CD14-positive monocyte (primary cell): ENCODE measurements at regions not wholly inside any gene's neighbourhood (a gene's known extent, or its start where the extent isn't known, plus 50 kb on each side); places are given as distances from the start of the nearest gene placed in this dataset.

ENCODE experiments used
- DNase-seq, 3 donors: peaks; one replicate each; pipeline ENCODE4 v3.0.0-alpha.2; 2011 to 2022
- H2AFZ ChIP-seq: 2 replicates; pipeline ENCODE4 v1.6.0; 2012; ENCODE audit warnings: mild to moderate bottlenecking, low read depth, low read length, inconsistent platforms; ENCODE audit not compliant: insufficient read depth, poor library complexity, severe bottlenecking
- H3K27ac ChIP-seq, 2 donors: 1 replicate in 1 of 2; 2 replicates in 1 of 2; pipeline ENCODE4 v1.5.1; 2012 to 2013; ENCODE audit warnings: low read length in 2 of 2, control low read depth in 1 of 2, inconsistent platforms in 1 of 2, low read depth in 1 of 2, mild to moderate bottlenecking in 1 of 2
- H3K27me3 ChIP-seq, 2 donors: one replicate each; pipeline versions ENCODE4 v1.6.0 to v1.6.1; 2011 to 2013; ENCODE audit warnings: low read length in 2 of 2; ENCODE audit not compliant: control insufficient read depth in 2 of 2, insufficient read depth in 2 of 2
- H3K36me3 ChIP-seq, 2 donors: replicated peaks in 1 of 2; 1 replicate in 1 of 2; 2 replicates in 1 of 2; pipeline versions ENCODE4 v1.5.1 to v1.6.1; 2012 to 2013; ENCODE audit warnings: low read length in 2 of 2, control low read depth in 1 of 2, inconsistent platforms in 1 of 2, mild to moderate bottlenecking in 1 of 2; ENCODE audit not compliant: insufficient read depth in 2 of 2, control insufficient read depth in 1 of 2
- H3K4me1 ChIP-seq, 2 donors: 1 replicate in 1 of 2; 2 replicates in 1 of 2; pipeline versions ENCODE4 v1.5.1 to v1.6.1; 2012 to 2013; ENCODE audit warnings: low read length in 2 of 2, control low read depth in 1 of 2, inconsistent platforms in 1 of 2, mild to moderate bottlenecking in 1 of 2, moderate library complexity in 1 of 2; ENCODE audit not compliant: insufficient read depth in 2 of 2, control insufficient read depth in 1 of 2
- H3K4me2 ChIP-seq: replicated peaks from 2 replicates; pipeline ENCODE3; 2012; ENCODE audit warnings: low read length, moderate library complexity, mild to moderate bottlenecking; ENCODE audit not compliant: poor library complexity, severe bottlenecking; ENCODE audit errors: extremely low read depth
- H3K4me3 ChIP-seq, 3 experiments: fragments of 200-600 bp in 1 of 3; sonication (generic) in 1 of 3; replicated peaks in 1 of 3; 1 replicate in 2 of 3; 2 replicates in 1 of 3; pipeline ENCODE4 v1.5.1; 2011 to 2013; ENCODE audit warnings: low read length in 3 of 3, mild to moderate bottlenecking in 3 of 3, control low read depth in 2 of 3, low read depth in 2 of 3, inconsistent platforms in 1 of 3, moderate library complexity in 1 of 3
- H3K79me2 ChIP-seq: 2 replicates; pipeline ENCODE4 v1.6.0; 2012; ENCODE audit warnings: mild to moderate bottlenecking, control low read depth, inconsistent platforms, low read length, moderate library complexity; ENCODE audit not compliant: insufficient read depth
- H3K9ac ChIP-seq: 2 replicates; pipeline ENCODE4 v1.6.0; 2017; ENCODE audit warnings: low read length, mild to moderate bottlenecking; ENCODE audit not compliant: insufficient read depth, poor library complexity, severe bottlenecking
- H3K9me3 ChIP-seq, 2 donors: replicated peaks in 1 of 2; 1 replicate in 1 of 2; 2 replicates in 1 of 2; pipeline versions ENCODE4 v1.5.1 to v1.6.1; 2012 to 2013; ENCODE audit warnings: low read length in 2 of 2, control low read depth in 1 of 2; ENCODE audit not compliant: control insufficient read depth in 1 of 2, insufficient read depth in 1 of 2
- H4K20me1 ChIP-seq: 2 replicates; pipeline ENCODE4 v1.6.0; 2012; ENCODE audit warnings: mild to moderate bottlenecking, low read length, control low read depth, moderate library complexity; ENCODE audit not compliant: insufficient read depth
- H3K27ac Mint-ChIP-seq, 7 donors: one replicate each; pipeline ENCODE4 v1.8.0; 2020; ENCODE audit warnings: mild to moderate bottlenecking in 7 of 7, mixed read lengths in 7 of 7, moderate library complexity in 6 of 7, inconsistent platforms in 2 of 7
- H3K27me3 Mint-ChIP-seq, 3 donors: one replicate each; pipeline ENCODE4 v1.8.0; 2021 to 2022; ENCODE audit warnings: low read depth in 3 of 3, mild to moderate bottlenecking in 3 of 3, mixed read lengths in 3 of 3, moderate library complexity in 3 of 3, inconsistent platforms in 1 of 3
- H3K36me3 Mint-ChIP-seq, 2 donors: one replicate each; pipeline ENCODE4 v1.8.0; 2020; ENCODE audit warnings: mixed read lengths in 2 of 2, inconsistent platforms in 1 of 2, mild to moderate bottlenecking in 1 of 2
- H3K4me1 Mint-ChIP-seq: one replicate; pipeline ENCODE4 v1.8.0; 2020; ENCODE audit warnings: mild to moderate bottlenecking, mixed read lengths
- H3K4me3 Mint-ChIP-seq, 2 donors: one replicate each; pipeline ENCODE4 v1.8.0; 2020; ENCODE audit warnings: mild to moderate bottlenecking in 2 of 2, mixed read lengths in 2 of 2, moderate library complexity in 1 of 2
- H3K9me3 Mint-ChIP-seq, 7 donors: one replicate each; pipeline ENCODE4 v1.8.0; 2020 to 2022; ENCODE audit warnings: mixed read lengths in 7 of 7, mild to moderate bottlenecking in 6 of 7, moderate library complexity in 6 of 7, inconsistent platforms in 2 of 7
- WGBS: methylation state at CpG from one replicate; pipeline ENCODE4 v1.1.5; 2013; ENCODE audit warnings: missing lambda C conversion rate; ENCODE audit not compliant: insufficient coverage; 5-methylcytosine and 5-hydroxymethylcytosine counted together
- intact Hi-C, 2 donors: fragments of 100-400 bp; cut with micrococcal nuclease; formaldehyde crosslinking; loops; one replicate each; pipeline versions ENCODE4 v1.15.0 to v1.15.1; 2023
- TF ChIP-seq, protein P1 (sequence below): fragments of 200-600 bp; IDR thresholded peaks from one replicate; pipeline ENCODE4 v1.8.0; 2022; ENCODE audit warnings: antibody characterized with exemption, mild to moderate bottlenecking

DNA sequence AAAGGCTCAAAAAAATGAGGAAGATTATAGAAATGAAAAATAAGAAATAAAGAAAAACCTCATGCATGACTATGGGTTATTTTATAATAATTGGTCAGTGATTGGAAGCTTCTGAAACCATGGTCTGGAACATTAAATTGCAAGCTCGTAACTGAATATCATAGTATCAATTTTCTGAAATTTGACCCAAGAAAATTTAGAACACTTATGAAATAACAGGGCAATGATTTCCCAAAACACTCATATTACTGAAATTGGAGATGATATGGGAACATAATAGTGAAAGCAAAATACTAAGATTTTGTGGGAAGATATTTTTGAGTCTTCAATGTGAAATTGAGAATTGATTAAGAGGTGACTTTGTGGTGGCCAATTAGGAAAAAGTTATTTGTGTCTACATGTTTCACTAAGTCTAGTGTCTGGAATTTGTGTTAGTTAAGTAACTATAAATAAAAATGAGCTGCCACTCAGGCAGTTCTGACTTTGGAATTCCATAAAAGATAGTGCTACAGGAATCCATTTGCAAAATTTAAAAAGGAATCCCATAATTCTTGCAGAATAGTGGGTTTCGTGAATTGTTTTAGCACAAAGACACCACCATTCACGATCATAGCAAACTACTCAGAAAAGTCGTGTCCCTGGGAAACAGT lies 603.0 kb downstream of the LMO7 start:
- Mint-ChIP-seq H3K9me3 (peaks cover 2 to 12% (median 9%) of the 10 kb centered on the region in 7 donors), H3K27me3 (no peaks in the 10 kb centered on the region), H3K4me3 (no peak overlapping the region), H3K36me3 (no peaks in the 10 kb centered on the region), H3K27ac (no peak overlapping the region), H3K4me1 (no peaks in the 10 kb centered on the region)
- no peak overlapping the region for H2AFZ ChIP-seq
- H3K79me2 ChIP-seq = no peaks in the 10 kb centered on the region
- no peaks in the 10 kb centered on the region for H4K20me1 ChIP-seq
- no peaks in the 10 kb centered on the region for H3K27me3 ChIP-seq
- H3K36me3 ChIP-seq = no peaks in the 10 kb centered on the region
- no peak overlapping the region for H3K9ac ChIP-seq
- TF ChIP-seq, protein P1, sequence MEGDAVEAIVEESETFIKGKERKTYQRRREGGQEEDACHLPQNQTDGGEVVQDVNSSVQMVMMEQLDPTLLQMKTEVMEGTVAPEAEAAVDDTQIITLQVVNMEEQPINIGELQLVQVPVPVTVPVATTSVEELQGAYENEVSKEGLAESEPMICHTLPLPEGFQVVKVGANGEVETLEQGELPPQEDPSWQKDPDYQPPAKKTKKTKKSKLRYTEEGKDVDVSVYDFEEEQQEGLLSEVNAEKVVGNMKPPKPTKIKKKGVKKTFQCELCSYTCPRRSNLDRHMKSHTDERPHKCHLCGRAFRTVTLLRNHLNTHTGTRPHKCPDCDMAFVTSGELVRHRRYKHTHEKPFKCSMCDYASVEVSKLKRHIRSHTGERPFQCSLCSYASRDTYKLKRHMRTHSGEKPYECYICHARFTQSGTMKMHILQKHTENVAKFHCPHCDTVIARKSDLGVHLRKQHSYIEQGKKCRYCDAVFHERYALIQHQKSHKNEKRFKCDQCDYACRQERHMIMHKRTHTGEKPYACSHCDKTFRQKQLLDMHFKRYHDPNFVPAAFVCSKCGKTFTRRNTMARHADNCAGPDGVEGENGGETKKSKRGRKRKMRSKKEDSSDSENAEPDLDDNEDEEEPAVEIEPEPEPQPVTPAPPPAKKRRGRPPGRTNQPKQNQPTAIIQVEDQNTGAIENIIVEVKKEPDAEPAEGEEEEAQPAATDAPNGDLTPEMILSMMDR = no peak
- no peaks in the 10 kb centered on the region for H3K9me3 ChIP-seq
- DNase-seq = no peak
- no peak overlapping the region for H3K4me2 ChIP-seq
- no peak overlapping the region for H3K27ac ChIP-seq
- intact Hi-C loops = no loop called here
- WGBS = no CpG with 5 or more reads among the region's 4 CpGs
- H3K4me1 ChIP-seq = no peaks in the 10 kb centered on the region
- no peak overlapping the region for H3K4me3 ChIP-seq

DNA sequence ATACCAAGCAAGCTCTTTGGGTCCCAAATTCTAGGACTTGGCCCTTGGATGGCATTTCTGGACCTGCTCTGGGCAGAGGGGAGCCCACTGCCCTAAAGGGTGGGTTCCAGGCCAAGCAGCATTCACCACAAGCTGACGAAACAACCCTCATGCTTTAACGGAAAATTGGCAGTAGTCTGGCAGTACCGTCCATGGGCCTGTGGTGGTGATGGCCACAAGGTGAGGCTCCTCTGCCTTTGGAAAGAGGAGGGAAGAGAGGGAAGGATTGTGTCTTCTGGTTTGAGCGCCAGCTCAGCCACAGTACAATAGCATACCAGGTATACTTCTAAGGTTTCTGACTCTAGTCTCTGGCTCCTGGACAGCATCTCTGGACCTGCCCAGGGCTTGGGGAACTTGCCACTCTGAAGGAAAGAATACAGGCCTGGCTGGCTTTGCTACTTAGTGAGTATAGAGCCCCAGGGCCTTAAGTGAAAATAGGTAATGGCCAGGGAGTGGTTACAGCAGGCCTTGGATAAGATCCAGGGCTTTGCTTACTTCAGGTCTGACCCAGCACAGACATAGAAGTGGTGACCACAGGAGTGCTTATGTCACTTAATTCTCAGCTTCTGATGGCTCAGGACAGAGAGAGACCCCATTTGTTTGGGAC lies 595.5 kb downstream of the LMO7 start:
- intact Hi-C loops = no loop called here
- H3K27ac Mint-ChIP-seq = peak overlapping the region in 1 of 7 donors; percentile 57
- no peaks in the 10 kb centered on the region for H3K4me1 Mint-ChIP-seq
- Histone ChIP-seq H3K27ac (no peak overlapping the region), H4K20me1 (no peaks in the 10 kb centered on the region), H3K9ac (no peak overlapping the region), H3K79me2 (no peaks in the 10 kb centered on the region), H3K36me3 (no peaks in the 10 kb centered on the region), H3K4me1 (no peaks in the 10 kb centered on the region), H2AFZ (no peak overlapping the region), H3K9me3 (peaks cover 0 to 12% of the 10 kb centered on the region in 2 donors), H3K4me3 (no peak overlapping the region), H3K27me3 (no peaks in the 10 kb centered on the region), H3K4me2 (no peak overlapping the region)
- TF ChIP-seq, protein P1 = no peak
- no peak for DNase-seq
- H3K9me3 Mint-ChIP-seq = peaks cover 0 to 9% (median 0%) of the 10 kb centered on the region in 7 donors
- peaks cover 0 to 2% (median 0%) of the 10 kb centered on the region in 3 donors for H3K27me3 Mint-ChIP-seq
- H3K36me3 Mint-ChIP-seq = no peaks in the 10 kb centered on the region
- WGBS = 83% methylated on average over 1 of the region's 4 CpGs
- H3K4me3 Mint-ChIP-seq = no peak overlapping the region
